GM18909 (cell line): ENCODE measurements at regions not wholly inside any gene's neighbourhood (a gene's known extent, or its start where the extent isn't known, plus 50 kb on each side); places are given as distances from the start of the nearest gene placed in this dataset.

Experiments
- ATAC-seq: cut with Tn5 transposase; IDR thresholded peaks from one replicate; pipeline ENCODE4 v1.9.1; 2021; ENCODE audit warnings: mild to moderate bottlenecking; ENCODE audit not compliant: unreplicated experiment, poor library complexity

- ATAC-seq = no peak
Measured at GRCh38 chr15:77692614-77693013, 59.9 kb upstream of the LINGO1 start.

DNA sequence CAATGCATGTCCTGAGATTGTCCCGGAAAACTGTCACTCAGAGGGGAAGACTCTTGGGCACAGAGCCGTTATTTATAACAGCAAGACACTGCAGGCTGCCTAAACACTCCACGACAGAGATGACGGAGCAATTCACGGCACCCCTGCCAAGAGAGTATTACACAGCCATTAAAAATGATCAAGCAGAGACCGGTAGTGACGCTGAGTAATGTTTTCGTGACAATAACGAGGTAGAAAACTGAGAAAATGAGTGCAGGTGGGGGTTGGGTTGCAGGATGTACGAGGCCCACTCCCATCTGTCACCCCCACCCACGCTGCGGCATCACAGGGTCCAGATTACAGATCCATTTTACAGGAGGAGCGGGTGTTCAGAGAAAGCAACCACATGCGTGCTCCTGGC lies 58.9 kb upstream of the LINGO1 start:
- ATAC-seq = no peak

DNA sequence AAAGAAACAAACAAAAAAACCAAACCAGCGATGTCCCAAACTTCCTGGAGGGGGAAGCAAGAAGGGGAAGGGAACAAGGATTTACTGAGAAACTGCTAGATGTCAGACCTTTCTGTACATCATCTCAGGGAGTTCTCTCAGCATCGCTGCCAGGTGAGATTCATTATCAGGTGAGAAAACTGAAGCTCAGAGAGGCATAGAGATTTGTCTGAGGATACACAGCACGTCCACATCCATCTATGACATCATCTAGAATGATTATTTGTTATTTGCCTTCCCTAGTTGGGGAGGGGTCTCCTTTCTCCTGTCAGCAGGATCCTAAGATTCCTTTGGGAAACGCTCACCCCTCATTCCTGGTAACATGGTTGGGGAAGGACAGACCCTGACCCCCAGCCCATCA lies 57.1 kb upstream of the LINGO1 start:
- ATAC-seq = no peak

GRCh38 chr15:77688693-77689092 lies 56.0 kb upstream of the LINGO1 start:
- ATAC-seq = no peak

- ATAC-seq = no peak
Measured at GRCh38 chr15:77688266-77688665, 55.6 kb upstream of the LINGO1 start.

GRCh38 chr15:77685082-77685815 lies 52.5 kb upstream of the LINGO1 start:
- no peak for ATAC-seq

DNA sequence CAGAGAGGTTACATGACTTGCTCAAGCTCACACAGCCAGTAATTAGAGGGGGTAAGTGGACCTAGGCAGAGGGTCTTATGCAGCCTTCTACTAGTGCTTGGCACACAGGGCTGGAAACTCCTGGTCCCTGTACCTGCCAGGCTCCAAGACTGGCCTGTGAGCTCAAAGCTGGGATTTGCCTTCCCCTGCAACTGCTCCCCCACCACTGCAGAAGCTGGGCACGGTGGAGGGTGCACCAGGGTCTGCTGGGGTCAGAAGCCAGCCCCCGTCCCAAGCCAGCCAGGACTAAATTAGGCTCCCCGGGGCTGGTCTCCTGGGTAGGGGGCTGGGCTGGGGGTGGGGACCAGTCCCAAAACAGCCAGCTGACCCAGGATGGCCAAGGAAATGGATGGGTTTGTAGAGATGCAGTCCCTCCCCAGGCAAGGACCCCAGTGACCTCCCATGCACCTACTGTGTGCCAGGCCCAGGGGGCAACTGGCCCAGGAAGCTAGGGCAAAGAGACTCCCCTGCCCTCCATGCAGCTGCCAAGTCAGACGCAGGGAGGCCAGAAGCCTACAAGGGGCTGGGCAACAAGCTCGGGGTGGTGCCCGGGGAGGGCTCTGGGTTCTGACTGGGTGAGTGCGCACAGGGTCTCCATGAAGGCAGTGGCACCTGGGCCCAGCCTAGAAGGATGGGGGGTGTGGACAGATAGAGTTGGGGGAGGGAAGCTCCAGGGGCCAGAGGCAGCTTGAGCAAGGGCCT lies 51.8 kb upstream of the LINGO1 start:
- no peak for ATAC-seq

DNA sequence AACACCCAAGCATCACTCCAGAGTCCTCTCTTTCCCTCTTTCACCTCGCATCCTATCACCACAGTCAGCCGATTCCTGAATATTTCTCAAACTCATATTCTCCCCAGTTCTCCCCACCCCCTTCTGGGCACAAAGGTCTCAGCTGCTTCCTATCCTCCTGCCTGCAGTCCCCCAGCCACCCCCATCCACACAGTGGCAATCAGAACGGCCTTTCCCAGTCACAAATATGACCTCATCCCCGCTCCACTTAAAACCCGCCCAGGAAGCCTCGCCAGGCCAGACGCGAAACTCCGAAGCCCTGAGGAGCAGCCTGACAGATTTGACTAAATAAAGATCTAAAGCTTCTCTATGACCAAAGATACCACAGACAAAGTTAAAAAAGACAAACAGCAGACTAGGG lies 49.9 kb upstream of the LINGO1 start:
- ATAC-seq = no peak
